Naive thymus-derived CD8-positive, alpha-beta T cell (primary cell): ENCODE measurements at regions not wholly inside any gene's neighbourhood (a gene's known extent, or its start where the extent isn't known, plus 50 kb on each side); places are given as distances from the start of the nearest gene placed in this dataset.
A peak's percentile ranks its signal among the peaks of the same experiment; 100 is the strongest.

ENCODE experiments used
- ATAC-seq, 2 donors: fragments of 150-1000 bp; cut with Tn5 transposase in 1 of 2; sonication (Bioruptor Pico), chemical (Tn5 transposase) in 1 of 2; 1 replicate in 1 of 2; 2 replicates in 1 of 2; pipeline ENCODE4 v1.10.0; 2021; ENCODE audit warnings: mild to moderate bottlenecking in 2 of 2, moderate library complexity in 2 of 2
- POLR2A ChIA-PET: fragments of 350-600 bp; sonication (Branson Sonifier 250); formaldehyde crosslinking; loops from one replicate; lab custom pipeline; 2021; ENCODE audit warnings: antibody characterized with exemption; lab: Charles Lee
- DNase-seq, 10 donors: peaks; one replicate each; pipeline versions ENCODE4 v3.0.0 to v3.0.0-alpha.2; 2020 to 2022
- H3K27ac Mint-ChIP-seq, 10 donors: one replicate each; pipeline ENCODE4 v1.8.0; 2020 to 2022; ENCODE audit warnings: mild to moderate bottlenecking in 10 of 10, mixed read lengths in 10 of 10, moderate library complexity in 4 of 10, inconsistent platforms in 1 of 10
- H3K27me3 Mint-ChIP-seq, 5 donors: one replicate each; pipeline ENCODE4 v1.8.0; 2021 to 2022; ENCODE audit warnings: mixed read lengths in 5 of 5
- H3K36me3 Mint-ChIP-seq, 3 donors: one replicate each; pipeline ENCODE4 v1.8.0; 2020 to 2022; ENCODE audit warnings: mixed read lengths in 3 of 3, mild to moderate bottlenecking in 2 of 3, inconsistent platforms in 1 of 3
- H3K4me1 Mint-ChIP-seq, 4 donors: one replicate each; pipeline ENCODE4 v1.8.0; 2021 to 2022; ENCODE audit warnings: mixed read lengths in 4 of 4
- H3K4me3 Mint-ChIP-seq, 10 donors: one replicate each; pipeline ENCODE4 v1.8.0; 2020 to 2022; ENCODE audit warnings: mild to moderate bottlenecking in 10 of 10, mixed read lengths in 10 of 10, moderate library complexity in 6 of 10, inconsistent platforms in 1 of 10
- H3K9me3 Mint-ChIP-seq, 9 donors: one replicate each; pipeline ENCODE4 v1.8.0; 2020 to 2022; ENCODE audit warnings: mixed read lengths in 9 of 9, mild to moderate bottlenecking in 3 of 9, inconsistent platforms in 1 of 9, moderate library complexity in 1 of 9

DNA sequence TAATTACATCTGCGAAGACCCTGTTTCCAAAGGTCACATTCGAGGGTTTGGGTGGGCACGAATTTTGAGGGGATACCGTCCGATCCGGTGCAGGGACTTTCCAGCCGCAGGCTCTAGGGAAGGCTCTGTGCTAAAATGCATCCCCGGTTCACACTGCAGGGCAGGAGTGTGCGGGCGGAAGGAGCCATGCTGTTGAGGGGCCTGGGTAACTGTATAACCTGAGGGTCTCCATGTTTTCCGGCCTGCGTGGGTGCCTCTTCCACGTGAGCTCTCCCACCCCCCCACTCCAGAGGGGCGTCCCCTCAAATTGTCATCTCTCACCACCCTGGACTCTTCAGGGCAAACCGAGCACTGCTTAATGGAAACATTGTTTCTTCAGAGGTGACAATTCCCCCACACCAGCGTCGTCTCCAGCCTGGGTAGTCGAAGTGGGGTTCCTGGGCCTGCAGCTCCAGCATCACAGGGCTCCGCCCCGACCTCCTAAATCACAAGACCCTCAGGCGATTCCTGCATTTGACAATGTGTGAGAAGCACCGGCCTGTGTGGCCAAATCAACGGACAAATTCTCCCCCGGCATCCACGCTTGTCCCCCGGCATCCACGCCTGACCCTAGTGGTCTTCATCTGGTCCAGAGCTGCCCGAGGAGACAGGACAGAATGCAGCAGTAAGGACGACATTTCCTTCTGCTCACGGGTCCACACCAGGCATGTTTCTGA, 51.2 kb downstream of the FOXL3 start:
- peak overlapping the region in 1 of 10 donors; percentile 67 for H3K27ac Mint-ChIP-seq
- peaks cover 0 to 7% (median 0%) of the 10 kb centered on the region in 9 donors for H3K9me3 Mint-ChIP-seq
- H3K27me3 Mint-ChIP-seq, result no peaks in the 10 kb centered on the region
- H3K4me1 Mint-ChIP-seq, result peaks cover 3 to 30% (median 12%) of the 10 kb centered on the region in 4 donors
- POLR2A ChIA-PET, result interaction anchor here (0.8 kb wide), 1 partner anchor 652 kb away, joined by 4 read pairs; no protein-coding TSS in a partner anchor
- ATAC-seq (no peak), DNase-seq (peak in 1 of 10 donors; percentile 42)
- H3K4me3 Mint-ChIP-seq, result no peak overlapping the region
- no peaks in the 10 kb centered on the region for H3K36me3 Mint-ChIP-seq

DNA sequence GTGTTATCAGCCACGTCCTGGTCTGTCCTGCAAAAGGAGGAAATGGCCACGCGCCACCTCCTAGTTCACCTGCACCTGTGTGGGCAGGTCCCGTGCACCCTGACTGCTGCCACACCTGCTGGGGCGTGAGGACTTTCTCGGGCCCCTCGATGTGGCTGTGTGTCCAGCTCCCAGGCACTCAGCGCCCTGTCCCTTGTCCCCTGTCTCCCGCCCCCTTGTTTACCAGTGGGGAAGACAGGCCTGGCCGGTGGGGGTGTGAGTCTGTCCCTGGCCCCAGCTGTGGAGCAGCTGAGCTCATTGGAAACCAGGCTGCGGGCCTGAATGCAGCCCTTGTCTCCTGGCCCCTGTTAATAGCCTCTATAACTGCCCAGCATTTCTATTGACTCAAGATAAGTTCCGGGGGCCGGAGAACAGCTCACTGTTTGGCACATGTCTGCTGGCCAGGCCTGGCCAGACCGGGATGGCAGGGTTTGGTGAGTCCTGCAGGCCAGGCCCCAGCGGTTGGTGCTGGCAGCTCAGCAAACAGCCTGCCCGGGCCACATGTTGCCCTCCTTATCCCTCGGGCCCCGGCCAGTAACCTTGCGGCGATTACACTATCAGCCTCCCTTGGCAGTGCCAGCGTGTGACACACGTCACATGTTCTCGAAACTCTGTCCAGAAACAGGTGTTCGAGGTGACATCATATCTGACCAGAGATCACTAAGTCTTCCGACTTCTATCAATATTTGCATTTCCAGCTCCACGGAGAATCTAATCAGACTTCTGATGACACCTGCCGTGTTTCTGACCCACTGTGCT, 52.1 kb downstream of the FOXL3 start:
- Mint-ChIP-seq H3K36me3 (no peaks in the 10 kb centered on the region), H3K4me3 (no peak overlapping the region), H3K27ac (peak overlapping the region in 3 of 10 donors; percentile 11 to 67 (median 30)), H3K27me3 (no peaks in the 10 kb centered on the region), H3K9me3 (peaks cover 0 to 11% (median 0%) of the 10 kb centered on the region in 9 donors), H3K4me1 (peaks cover 3 to 28% (median 12%) of the 10 kb centered on the region in 4 donors)
- ATAC-seq, result no peak
- POLR2A ChIA-PET, result no interaction called here
- peak in 1 of 10 donors; percentile 48 for DNase-seq

DNA sequence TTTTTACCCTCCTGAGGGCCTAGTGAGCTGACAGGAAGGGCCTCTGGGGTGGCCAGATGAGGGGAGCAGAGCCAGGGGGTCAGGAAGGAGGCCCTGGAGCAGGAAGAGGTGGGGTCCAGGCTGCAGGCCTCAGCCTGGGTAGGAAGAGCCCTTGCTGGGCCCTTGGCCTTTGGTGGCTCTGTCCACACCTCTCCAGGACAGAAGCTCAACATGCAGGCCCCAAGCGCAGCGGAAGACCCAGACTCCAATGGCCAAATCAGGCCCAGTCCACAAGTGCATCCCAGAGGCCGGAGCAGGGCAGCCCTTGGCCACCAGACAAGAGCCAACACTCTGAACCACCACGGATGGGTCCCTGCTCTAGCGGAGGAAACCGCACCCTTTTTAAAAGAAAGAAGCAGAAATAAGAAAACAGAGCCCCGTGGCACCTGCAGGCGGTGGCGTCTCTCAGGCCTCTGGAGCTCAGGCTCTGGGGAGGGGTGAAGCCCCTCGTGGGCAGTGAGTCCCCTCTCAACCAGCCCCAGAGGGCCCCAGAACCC, 52.8 kb downstream of the FOXL3 start:
- ATAC-seq (no peak), DNase-seq (no peak)
- H3K36me3 Mint-ChIP-seq, result no peaks in the 10 kb centered on the region
- H3K27ac Mint-ChIP-seq, result peak overlapping the region in 4 of 10 donors; percentile 15 to 74 (median 48)
- H3K4me3 Mint-ChIP-seq, result no peak overlapping the region
- POLR2A ChIA-PET, result no interaction called here
- H3K9me3 Mint-ChIP-seq, result peaks cover 0 to 18% (median 0%) of the 10 kb centered on the region in 9 donors
- no peaks in the 10 kb centered on the region for H3K27me3 Mint-ChIP-seq
- peaks cover 0 to 21% (median 9%) of the 10 kb centered on the region in 4 donors for H3K4me1 Mint-ChIP-seq

DNA sequence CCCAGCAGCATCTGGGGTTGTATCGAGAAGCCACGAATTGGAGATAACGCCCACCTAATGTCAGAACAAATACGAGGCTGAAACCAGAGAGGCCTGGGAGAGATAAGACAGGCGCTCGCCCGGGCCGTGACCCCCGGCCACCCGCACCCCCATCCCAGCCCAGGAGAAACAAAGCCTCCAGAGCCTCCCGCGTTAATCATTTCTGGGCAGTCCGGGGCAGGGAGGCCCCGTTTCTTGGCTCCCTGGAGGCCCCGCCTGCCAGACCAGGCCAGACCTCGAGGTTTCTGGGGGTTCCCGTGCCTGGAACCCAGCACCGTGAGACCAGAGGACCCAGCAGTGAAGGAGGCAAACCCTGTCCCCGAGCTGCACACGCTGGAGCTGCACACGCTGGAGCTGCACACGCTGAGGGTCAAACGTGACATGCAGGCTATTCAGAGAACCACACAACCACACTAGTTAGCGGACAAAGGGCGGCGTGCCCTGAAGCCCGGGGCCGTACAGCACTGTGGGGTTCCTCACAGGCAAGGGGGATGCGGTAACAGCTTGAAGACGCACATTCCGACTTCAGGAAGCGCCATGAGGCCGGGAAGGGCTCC, 53.4 kb downstream of the FOXL3 start:
- peak overlapping the region in 5 of 10 donors; percentile 47 to 85 (median 49) for H3K27ac Mint-ChIP-seq
- ATAC-seq, result no peak
- H3K9me3 Mint-ChIP-seq, result peaks cover 0 to 21% (median 0%) of the 10 kb centered on the region in 9 donors
- H3K4me3 Mint-ChIP-seq, result no peak overlapping the region
- no peaks in the 10 kb centered on the region for H3K36me3 Mint-ChIP-seq
- peaks cover 0 to 20% (median 7%) of the 10 kb centered on the region in 4 donors for H3K4me1 Mint-ChIP-seq
- POLR2A ChIA-PET, result no interaction called here
- no peaks in the 10 kb centered on the region for H3K27me3 Mint-ChIP-seq
- DNase-seq, result peak in 1 of 10 donors; percentile 55

DNA sequence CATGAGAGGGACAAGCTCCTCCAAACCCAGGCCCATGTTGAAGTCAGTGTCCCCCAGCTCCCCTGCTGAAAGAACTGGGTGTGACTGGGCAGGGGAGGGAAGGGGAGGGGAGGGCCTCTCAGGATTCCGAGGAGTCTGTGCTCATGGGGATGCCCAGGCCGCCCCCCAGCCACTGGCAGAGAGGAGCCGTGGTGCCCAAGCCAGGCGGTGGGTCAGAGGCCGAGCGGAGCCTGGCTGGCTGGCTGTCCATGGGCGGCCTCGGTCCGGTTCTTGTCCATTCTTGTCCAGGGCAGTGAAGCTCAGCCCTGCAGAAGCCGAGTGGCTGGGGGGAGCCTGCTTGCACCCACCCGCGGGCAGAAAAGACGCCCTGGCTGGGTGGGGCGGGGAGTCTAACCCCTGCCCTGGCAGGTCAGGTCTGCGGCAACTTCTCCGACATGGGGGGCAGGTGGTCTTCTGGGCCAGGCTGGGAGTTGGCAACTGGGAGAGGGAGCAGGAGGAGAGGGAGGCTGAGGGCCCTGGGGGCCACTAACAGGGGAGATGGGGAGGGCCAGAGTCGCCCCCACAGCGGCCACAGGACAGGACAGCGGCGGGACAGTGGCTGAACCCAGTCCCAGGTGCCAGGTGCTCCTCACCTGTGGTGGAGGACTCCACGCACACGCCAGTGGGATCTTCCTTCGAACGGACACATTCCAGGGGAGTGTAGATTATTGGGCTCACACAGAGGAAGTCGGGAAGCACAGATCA, 54.1 kb downstream of the FOXL3 start:
- H3K9me3 Mint-ChIP-seq, result peaks cover 0 to 28% (median 0%) of the 10 kb centered on the region in 9 donors
- H3K4me3 Mint-ChIP-seq, result no peak overlapping the region
- no peak for ATAC-seq
- no peaks in the 10 kb centered on the region for H3K27me3 Mint-ChIP-seq
- peak overlapping the region in 2 of 10 donors; percentile 43 to 47 for H3K27ac Mint-ChIP-seq
- POLR2A ChIA-PET, result no interaction called here
- H3K4me1 Mint-ChIP-seq, result peaks cover 5 to 27% (median 10%) of the 10 kb centered on the region in 4 donors
- peak in 1 of 10 donors; percentile 44 for DNase-seq
- H3K36me3 Mint-ChIP-seq, result peaks cover 0 to 2% (median 0%) of the 10 kb centered on the region in 3 donors

DNA sequence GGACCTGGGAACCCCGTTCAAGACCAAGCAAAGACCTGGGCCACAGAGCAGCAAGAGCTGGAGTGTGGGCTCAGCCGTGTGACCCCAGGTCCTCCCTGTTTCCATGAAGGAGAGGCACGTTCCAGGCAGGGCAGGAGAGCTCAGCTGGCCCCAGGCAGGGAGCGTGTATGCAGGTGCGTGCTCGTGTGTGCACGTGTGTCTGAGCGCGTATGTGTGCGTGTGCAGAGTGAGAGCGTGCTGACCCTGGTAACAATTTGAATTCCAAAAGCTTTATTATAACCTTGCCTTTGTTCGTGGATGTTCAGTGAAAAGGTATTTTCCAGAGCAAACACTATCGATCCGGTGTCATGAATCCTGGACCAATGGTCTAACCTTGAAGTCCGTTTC, 54.6 kb downstream of the FOXL3 start:
- H3K9me3 Mint-ChIP-seq, result peaks cover 0 to 29% (median 0%) of the 10 kb centered on the region in 9 donors
- no peak for ATAC-seq
- peak in 1 of 10 donors; percentile 42 for DNase-seq
- H3K4me3 Mint-ChIP-seq, result no peak overlapping the region
- H3K27me3 Mint-ChIP-seq, result no peaks in the 10 kb centered on the region
- peaks cover 0 to 5% (median 0%) of the 10 kb centered on the region in 3 donors for H3K36me3 Mint-ChIP-seq
- peak overlapping the region in 1 of 10 donors; percentile 43 for H3K27ac Mint-ChIP-seq
- POLR2A ChIA-PET, result interaction anchor here (0.9 kb wide), 1 partner anchor 12 kb away, joined by 3 read pairs; no protein-coding TSS in a partner anchor
- H3K4me1 Mint-ChIP-seq, result peaks cover 6 to 23% (median 12%) of the 10 kb centered on the region in 4 donors

DNA sequence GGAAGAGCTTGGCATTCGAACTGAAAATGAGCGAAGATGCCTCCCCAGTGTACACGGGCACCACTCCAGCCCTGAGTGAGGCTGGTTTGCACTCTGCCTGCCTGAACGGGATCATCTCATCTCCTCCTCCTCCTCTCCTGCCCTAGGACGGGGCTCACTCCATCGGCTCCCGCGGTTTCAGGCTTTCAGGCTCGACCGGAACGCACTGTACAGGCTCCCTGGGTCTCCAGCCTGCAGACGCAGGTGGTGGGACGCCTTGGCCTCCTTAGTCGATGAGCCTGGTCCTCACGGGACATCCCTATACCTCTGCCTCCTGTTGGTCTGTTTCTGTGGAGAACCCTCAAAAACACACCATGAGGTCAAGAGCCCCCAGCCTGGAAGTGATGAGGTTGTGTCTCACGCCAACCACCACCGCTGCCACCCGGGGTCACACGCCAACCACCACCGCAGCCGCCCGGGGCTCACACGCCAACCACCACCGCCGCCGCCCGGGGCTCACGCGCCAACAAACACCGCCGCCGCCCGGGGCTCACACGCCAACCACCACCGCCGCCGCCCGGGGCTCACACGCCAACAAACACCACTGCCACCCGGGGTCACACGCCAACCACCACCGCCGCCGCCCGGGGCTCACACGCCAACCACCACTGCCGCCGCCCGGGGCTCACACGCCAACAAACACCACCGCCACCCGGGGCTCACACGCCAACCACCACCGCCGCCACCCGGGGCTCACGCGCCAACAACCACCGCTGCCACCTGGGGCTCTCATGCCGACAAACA, 56.3 kb downstream of the FOXL3 start:
- Mint-ChIP-seq H3K36me3 (peaks cover 0 to 5% (median 0%) of the 10 kb centered on the region in 3 donors), H3K27ac (peak overlapping the region in 3 of 10 donors; percentile 20 to 73 (median 71))

DNA sequence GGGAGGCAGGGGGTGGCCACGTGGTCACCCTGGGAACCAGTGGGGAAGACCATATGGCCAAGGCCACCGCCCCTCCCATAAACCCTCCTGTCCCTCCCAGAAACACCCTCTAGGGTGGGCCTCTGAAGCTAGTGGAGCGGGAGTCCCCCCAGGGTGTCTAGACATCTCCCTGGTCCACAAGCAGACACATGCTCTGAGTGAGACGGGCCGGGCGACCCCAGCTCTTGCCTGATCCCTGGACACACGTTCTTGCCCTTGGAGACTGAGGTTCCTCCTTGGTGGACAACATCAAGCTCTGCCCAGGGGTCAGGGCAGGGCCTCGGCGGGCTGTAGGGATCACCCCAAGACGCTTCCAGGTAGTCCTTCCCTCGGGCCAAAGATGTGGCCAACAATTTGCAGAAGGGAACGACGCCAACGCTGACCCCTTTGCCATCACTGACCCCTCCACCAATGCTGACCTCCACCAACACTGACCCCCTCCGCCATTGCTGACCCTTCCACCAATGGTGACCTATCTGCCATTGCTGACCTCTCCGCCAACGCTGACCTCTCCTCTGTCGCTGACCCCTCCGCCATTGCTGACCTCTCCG, 57.1 kb downstream of the FOXL3 start:
- H3K27ac Mint-ChIP-seq, result peak overlapping the region in 1 of 10 donors; percentile 63
- DNase-seq, result no peak
- peaks cover 12 to 26% (median 18%) of the 10 kb centered on the region in 4 donors for H3K4me1 Mint-ChIP-seq
- no peak overlapping the region for H3K4me3 Mint-ChIP-seq
- POLR2A ChIA-PET, result interaction anchor here (0.6 kb wide), 1 partner anchor 161 kb away, joined by 6 read pairs; no protein-coding TSS in a partner anchor
- H3K36me3 Mint-ChIP-seq, result peaks cover 0 to 5% (median 3%) of the 10 kb centered on the region in 3 donors
- ATAC-seq, result no peak
- H3K9me3 Mint-ChIP-seq, result peaks cover 0 to 33% (median 0%) of the 10 kb centered on the region in 9 donors
- no peaks in the 10 kb centered on the region for H3K27me3 Mint-ChIP-seq

More for the DNA sequence above, 56.3 kb downstream of the FOXL3 start:
- DNase-seq (no peak), ATAC-seq (no peak)
- POLR2A ChIA-PET, result interaction anchor here (1.0 kb wide), 1 partner anchor 14 kb away, joined by 3 read pairs; no protein-coding TSS in a partner anchor
- peaks cover 0 to 29% (median 0%) of the 10 kb centered on the region in 9 donors for H3K9me3 Mint-ChIP-seq
- no peaks in the 10 kb centered on the region for H3K27me3 Mint-ChIP-seq
- H3K4me1 Mint-ChIP-seq, result peaks cover 6 to 20% (median 12%) of the 10 kb centered on the region in 4 donors
- no peak overlapping the region for H3K4me3 Mint-ChIP-seq

DNA sequence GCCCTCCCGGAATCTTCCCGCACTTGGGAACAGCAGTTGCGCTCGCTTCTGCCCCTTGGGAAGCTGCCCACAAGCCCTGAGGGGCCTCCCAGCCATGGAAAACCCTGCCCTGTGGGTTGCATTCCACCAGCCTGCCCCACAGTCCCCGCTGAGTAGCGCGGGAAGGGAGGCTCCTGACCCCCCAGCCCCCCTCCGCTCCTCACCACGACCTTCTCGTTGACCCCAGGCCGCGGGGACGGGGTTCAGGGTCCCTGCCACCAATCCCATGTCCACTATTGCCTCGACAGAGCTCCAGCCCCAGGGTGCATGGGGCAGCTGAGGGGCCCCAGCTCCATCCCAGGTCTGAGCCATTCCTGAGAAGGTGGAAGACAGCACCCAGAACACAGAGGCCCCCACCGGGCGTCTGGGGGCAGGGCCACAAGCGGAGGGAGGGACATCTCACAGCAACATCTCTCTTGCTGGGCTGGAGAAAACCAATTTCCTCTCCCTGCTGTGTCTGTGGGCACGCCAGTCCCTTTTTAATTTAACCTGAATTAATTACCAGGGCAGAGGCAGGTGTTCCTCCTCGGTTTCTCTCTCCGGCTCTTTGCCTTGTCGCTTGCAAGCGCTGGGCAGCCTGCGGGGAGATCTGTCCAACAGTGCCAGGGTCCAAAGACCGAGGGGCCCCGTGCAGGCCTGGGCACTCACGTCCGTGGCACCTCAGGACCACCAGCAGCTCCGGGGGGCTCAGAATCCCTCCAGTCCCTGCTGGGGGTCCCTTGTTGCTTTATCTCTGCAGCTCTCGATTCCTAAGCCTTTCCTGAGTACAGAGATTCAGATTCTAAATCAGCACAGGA, 57.9 kb downstream of the FOXL3 start:
- Mint-ChIP-seq H3K4me3 (peak overlapping the region in 1 of 10 donors; percentile 22), H3K36me3 (peaks cover 0 to 5% (median 3%) of the 10 kb centered on the region in 3 donors), H3K27me3 (no peaks in the 10 kb centered on the region), H3K4me1 (peaks cover 19 to 27% (median 24%) of the 10 kb centered on the region in 4 donors), H3K27ac (peak overlapping the region in 2 of 10 donors; percentile 41 to 45), H3K9me3 (peaks cover 0 to 35% (median 0%) of the 10 kb centered on the region in 9 donors)
- POLR2A ChIA-PET, result interaction anchor here (0.6 kb wide), 1 partner anchor 160 kb away, joined by 6 read pairs; no protein-coding TSS in a partner anchor
- ATAC-seq (no peak), DNase-seq (no peak)

DNA sequence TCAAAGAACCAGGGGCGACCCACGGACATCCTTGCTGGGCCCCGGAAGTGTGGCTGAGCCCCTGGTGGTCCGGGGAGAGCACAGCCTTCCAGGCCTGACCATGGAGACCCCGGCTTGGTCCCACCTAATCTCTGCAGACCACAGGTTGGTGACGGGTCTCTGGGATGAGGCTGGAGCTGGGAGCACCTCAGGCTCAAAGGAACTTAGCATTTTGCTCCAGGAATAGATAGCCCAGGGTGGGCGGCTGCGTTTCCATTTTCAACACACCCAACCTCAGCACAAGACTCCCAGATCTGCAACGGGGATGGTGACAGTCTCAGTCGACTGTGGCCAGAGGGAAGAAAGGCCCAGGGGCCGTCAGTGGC, 58.5 kb downstream of the FOXL3 start:
- POLR2A ChIA-PET, result no interaction called here
- Mint-ChIP-seq H3K4me1 (peaks cover 19 to 28% (median 23%) of the 10 kb centered on the region in 4 donors), H3K36me3 (peaks cover 0 to 5% (median 3%) of the 10 kb centered on the region in 3 donors), H3K9me3 (peaks cover 0 to 35% (median 0%) of the 10 kb centered on the region in 9 donors), H3K27me3 (no peaks in the 10 kb centered on the region), H3K27ac (peak overlapping the region in 4 of 10 donors; percentile 45 to 87 (median 54)), H3K4me3 (peak overlapping the region in 1 of 10 donors; percentile 22)
- DNase-seq (no peak), ATAC-seq (no peak)
